ENCODE measurements at regions not wholly inside any gene's neighbourhood (a gene's known extent, or its start where the extent isn't known, plus 50 kb on each side); places are given as distances from the start of the nearest gene placed in this dataset.
"Not testable (repeated sequence)": the region's sequence is repeated elsewhere in the genome, so short reads cannot be mapped to it uniquely, and the experiment has no call there.

DNA sequence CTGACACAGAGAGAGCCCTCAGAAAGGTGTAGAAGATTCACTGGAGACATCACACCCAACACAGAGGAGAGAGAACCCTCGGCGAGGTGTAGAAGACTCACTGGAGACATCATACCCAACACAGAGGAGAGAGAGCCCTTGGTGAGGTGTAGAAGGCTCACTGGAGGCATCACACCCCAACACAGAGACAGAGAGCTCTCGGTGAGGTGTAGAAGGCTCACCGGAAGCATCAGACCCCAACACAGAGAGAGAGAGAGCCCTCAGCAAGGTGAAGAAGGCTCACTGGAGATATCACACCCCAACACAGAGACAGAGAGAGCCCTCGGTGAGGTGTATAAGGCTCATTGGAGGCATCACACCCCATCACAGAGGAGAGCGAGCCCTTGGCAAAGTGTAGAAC lies 826.5 kb downstream of the UQCRFS1 start:
- no peak for DNase-seq (ENCODE audit: low read depth in 2 of 2)

DNA sequence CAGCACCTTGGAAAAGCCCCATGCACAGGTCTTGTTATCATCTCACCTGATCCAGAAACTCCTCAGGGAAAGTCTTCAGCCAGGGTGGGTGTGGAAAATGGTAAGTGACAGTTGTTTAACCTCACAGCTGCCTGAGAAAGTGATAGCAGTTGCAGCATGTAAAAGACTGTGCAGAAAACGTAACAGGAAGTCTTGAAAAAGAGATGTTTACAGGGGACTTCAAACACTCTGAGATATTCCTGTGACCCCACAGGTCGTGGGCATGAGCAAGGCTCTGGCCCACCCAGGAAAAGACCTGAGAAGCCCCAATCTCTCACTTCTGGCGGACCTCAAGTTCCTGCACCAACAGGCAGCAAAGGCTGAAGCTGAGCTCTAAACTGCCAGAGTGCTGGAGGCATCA lies 826.9 kb downstream of the UQCRFS1 start:
- no peak for DNase-seq (ENCODE audit: low read depth in 2 of 2)

DNA sequence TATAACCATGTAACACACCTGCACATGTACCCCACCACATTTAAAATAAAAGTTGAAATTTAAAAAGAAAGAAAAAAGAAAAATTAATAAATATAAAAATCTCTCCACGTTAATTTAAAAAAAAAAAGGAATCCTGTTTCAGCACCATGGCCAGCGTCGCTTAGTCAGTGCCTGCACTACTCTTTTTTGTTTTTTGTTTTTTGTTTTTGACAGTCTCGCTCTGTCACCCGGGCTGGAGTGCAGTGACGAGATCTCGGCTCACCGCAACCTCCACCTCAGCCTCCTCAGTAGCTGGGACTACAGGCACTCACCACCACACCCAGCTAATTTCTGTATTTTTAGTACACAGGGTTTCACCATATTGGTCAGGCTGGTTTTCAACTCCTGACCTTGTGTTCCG lies 835.9 kb downstream of the UQCRFS1 start:
- no peak for DNase-seq (ENCODE audit: low read depth in 2 of 2)

DNA sequence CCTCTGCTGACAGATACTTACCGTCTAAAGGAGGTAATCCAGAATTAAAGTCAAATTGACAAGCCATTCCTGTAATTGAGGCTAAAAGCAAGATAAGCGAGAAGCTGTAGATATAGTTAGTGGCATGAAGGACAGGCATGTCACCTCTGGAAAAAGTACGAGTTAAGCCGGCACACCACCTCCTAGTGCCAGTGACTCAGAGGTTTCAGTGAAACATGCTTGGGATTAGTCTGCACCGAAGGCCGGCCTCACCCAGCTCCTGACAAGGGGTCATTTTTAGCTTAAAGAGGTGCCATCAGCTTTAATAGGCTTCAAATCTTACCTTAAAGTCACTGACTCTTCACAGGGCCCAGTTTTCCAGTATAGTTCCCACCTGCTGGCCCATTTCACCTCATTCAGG lies 838.0 kb downstream of the UQCRFS1 start:
- no peak for DNase-seq (ENCODE audit: low read depth in 2 of 2)

DNA sequence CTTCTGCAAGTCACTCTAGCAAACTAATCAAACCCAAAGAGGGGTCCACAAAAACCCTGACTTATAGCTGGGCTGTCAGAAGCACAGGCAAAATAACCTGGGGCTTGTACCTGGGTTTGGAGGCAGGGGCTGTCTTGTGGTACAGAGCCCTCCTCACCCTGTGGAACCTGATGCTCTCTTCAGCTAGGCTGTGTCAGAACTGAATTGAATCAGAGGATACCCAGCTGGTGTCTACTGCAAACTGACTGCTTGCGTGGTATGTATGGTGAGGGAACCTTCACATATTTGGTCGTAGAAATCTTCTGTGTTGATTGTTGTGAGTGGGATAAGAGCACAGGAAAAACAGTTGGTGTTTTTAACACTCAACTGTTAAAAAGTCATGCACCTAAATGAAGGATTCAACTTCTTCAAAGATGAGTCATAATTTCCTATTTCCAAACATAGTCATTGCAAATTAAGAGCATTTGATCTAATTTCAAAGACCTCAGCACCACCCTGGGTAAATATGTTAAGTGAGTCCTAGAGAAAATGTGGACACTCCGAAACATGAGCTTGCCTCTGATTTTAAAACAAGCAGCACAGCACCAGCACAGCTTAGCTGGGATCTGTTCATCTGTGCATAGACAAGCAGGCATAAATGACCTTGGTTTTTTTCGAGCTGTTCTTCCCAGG lies 840.2 kb downstream of the UQCRFS1 start:
- no peak for DNase-seq (ENCODE audit: low read depth in 2 of 2)

DNA sequence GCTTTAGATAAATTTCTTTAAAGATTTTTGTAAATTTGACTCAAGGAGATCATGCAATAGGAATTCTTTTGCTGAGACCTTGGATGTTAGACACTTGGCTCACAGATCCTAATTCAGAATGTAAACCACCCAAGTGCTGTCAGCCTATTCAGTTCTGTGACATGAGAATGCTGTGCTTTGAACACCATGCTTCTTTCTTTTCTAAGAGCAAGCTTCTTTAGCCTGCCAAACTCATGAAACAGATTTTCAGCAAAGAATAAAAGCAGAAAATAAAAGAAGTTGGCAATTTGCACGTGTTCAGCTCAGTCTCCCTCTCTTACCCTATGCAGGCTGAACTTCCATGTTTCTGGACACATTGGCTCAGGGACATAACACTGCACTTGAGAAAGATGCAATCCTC lies 845.8 kb downstream of the UQCRFS1 start:
- DNase-seq (ENCODE audit: low read depth in 2 of 2): no peak

DNA sequence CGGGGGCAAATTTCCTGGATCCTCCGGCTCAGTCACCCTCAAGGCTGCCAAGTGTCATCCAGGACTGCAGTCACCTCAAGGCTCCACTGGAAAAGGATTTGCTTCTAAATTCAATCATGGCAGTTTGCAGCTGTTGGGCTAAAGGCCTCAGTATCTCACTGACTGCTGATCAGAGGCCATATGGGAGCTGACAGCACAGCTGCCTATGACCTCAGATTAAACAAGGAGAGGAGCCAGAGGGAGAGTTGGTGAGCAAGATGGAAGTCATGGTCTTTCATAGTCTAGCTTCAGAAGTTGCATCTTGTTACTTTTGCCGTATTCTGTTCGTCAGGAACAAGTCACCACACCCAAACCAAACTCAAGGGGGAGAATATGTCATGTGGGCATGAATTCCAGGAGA lies 849.7 kb downstream of the UQCRFS1 start:
- DNase-seq (ENCODE audit: low read depth in 2 of 2): no peak

DNA sequence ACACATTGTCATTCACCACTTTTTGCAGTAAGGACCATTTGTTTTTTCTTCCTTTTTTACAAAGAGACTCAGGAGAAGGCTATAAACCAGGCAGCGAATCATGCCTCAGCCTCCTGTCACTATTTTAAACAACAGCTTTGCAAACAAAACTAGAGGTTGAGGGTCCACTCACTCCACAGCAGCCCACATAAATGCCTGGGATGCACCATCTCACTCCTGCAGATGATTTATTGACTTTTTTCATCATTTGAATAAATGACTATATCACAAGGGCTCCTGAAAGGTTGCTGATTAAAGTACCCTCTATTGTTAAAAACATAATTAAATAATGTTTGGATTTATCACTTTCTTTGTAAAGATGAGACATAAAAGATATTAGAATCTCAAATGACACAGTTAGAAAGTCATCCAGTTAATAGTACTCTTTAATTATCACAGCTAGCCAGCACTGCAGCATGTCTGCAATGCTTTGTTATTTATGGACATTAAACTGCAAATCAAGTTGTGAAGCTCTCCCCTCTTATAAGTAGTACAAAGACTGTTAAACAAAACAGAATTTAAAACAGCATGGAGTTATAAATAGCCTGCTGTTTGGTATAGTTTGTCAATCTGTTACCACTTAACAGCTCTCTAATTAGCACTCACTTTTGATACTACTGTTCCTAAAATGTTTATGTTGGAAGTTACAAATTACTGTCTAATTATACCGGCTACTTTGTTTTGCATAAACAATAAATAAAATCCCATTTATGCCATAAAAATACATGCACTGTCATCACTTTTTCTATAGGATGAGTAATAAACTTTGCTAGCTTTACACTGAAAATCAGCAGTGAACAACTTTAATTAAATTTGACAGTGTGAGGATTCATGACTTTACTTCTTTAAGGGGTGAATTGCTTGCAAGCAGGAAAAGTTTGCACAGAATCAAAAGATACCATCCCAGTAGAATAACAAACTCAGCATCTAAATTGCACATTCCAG lies 853.2 kb downstream of the UQCRFS1 start:
- DNase-seq (ENCODE audit: low read depth in 2 of 2): no peak

DNA sequence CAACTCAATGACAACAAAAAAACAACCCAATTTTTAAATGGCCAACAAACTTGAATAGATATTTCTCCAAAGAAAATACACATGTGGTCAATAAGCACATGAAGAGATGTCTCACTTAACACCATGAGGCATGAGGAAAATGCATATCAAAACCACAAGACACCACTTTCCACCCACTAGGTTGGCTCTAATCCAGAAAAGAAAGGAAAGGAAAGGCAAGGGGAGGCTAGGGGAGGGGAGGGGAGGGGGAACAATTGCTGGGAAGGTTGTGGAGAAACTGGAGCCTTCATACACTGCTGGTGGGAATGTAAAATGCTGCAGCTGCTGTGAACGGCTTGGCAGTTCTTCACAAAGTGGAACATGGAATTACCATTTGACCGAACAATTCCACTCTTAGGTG lies 854.3 kb downstream of the UQCRFS1 start:
- no peak for DNase-seq (ENCODE audit: low read depth in 2 of 2)

DNA sequence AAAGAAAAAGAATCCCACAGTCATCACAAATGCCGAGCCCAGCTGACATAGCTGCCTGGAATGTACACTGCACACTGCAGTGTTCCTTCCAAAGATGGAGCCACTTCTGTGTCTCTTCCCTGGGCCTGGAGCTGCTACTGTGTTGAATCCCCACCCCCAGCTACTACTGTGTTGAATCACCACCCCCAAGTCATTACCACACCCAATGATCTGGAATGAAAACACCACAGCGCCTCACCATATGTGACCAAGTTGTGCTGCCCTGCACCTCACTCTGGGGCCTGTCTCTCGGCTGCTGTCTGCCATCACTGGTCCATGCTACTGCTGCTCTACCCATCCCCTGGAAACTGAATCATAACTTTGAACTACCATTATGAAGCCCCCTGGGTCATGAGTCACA lies 861.2 kb downstream of the UQCRFS1 start:
- DNase-seq (ENCODE audit: low read depth in 2 of 2): no peak

DNA sequence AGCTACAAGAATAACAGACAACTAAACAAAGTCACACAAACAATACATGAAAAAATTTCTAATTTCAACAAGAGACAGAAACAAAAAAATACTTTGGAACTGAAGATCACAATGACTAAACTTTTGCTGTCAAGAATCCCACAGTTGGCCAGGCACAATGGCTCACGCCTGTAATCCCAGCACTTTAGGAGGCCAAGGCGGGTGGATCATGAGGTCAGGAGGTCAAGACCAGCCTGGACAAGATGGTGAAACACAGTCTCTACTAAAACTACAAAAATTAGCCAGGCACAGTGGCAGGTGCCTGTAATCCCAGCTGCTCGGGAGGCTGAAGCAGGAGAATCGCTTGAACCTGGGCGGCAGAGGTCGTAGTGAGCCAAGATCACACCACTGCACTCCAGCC lies 861.6 kb downstream of the UQCRFS1 start:
- DNase-seq (ENCODE audit: low read depth in 2 of 2): not testable (repeated sequence)

DNA sequence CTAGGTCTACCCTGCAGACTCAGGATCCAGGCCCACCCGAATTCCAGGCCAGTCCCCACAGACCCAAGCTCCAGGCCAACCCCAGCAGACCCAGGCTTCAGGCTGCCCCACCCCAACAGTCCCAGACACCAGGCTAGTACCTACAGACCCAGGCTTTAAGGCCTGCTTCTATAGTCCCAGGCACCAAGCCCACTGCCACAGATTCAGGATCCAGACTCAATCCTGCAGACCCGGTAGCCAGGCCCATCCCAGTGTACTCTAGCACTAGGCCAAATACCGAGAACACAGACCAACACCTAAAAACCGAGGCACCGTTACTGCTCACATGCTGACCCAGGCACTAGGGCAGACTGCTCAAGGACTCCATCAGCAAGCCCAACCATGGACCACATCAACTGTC lies 862.3 kb downstream of the UQCRFS1 start:
- no peak for DNase-seq (ENCODE audit: low read depth in 2 of 2)

DNA sequence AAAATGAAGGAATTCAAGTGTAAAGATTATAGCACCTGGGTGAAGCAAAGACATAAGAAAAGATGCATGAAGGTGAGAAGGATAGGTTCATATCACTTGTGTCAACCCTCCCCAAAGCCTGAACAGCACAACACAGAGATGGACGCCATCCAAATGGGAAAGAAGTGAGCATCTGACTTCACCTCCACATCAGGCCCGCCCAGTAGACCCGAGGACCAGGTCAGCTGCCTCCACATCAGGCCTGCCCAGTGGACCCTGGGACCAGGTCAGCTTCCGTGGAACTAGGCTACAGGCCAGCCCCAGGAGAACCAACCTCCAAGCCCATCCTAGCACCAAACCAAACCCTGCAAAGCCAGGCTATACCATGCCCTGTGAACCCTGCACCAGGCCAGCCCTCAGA lies 862.9 kb downstream of the UQCRFS1 start:
- no peak for DNase-seq (ENCODE audit: low read depth in 2 of 2)

DNA sequence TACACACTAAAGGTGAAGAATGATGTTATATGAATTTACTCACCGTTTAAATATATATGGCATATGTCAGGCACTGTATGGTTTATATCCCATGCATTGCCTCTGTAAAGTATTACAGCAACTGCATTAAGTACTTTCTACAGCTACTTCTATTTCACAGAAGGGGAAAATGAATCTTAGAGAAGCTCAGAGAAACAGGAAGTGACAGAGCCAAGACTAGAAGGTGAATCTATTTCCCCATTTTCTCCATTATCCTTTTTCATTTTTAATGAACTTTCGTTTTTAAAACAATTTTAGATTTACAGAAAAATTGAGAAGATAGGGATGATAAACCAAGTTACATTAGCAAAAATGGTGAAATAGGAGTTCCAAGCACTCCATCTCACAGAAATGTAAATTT lies 863.3 kb downstream of the UQCRFS1 start:
- DNase-seq (ENCODE audit: low read depth in 2 of 2): no peak

DNA sequence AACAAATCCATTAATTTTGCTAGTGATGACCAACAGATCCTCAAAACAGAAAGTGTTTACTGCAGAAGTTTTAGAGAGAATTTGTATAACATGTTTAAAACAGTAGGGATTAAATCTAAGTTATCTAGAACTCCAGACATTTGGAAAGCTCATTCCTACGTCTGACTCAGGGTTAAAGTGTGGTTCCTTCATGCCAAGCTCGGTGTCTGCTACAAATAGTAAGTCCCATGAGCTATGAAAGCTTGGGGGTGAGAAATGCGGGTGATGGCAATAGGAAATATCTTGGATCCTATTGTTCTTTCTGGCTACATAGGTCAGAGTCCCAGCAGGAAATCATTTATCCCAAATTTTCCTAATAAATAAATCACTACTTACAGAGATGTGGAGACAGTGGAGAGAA lies 867.1 kb downstream of the UQCRFS1 start:
- no peak for DNase-seq (ENCODE audit: low read depth in 2 of 2)

DNA sequence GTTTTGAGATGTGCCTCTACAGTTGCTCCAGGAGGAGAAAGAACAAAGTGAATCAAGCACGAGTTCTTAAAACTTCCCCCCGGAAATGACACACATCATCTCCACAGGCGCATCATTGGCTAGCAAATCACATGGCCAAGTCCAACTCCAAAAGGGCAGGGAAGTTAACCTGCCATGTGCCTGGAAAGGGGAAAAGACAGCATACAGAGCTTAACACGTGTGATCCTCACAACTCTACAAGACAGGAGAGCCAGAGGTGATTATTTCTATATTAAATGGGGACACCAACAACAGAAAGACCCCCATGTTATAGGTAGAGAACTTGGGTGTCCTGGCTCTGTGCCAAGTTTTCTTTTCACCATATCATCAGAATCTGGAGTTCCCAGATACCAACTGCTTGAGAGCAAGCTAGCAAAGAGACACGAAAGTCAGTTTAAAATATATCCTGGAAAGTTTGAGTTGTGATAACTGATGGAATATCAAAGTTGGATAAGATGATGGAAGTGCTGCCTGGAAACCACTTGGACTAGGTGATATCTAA lies 871.1 kb downstream of the UQCRFS1 start:
- DNase-seq (ENCODE audit: low read depth in 2 of 2): no peak

DNA sequence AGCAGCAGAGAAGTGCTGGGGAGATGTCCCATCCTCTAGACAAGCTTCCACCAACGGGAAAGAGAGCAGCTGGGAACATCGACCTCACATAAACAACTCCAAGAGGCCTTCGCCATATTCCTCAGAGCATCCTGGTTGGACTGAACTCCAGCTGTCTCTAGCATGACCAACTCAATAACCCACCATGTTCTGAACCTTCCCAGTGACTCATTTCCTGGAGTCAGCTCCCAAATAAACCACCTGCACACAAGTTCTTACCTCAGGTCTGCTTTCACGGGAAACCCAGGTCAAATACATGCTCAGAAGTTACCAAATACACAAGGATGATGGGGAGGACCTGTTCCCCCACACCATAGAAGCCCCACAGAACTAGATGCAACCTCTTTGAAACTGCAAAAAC lies 878.5 kb downstream of the UQCRFS1 start:
- no peak for DNase-seq (ENCODE audit: low read depth in 2 of 2)

DNA sequence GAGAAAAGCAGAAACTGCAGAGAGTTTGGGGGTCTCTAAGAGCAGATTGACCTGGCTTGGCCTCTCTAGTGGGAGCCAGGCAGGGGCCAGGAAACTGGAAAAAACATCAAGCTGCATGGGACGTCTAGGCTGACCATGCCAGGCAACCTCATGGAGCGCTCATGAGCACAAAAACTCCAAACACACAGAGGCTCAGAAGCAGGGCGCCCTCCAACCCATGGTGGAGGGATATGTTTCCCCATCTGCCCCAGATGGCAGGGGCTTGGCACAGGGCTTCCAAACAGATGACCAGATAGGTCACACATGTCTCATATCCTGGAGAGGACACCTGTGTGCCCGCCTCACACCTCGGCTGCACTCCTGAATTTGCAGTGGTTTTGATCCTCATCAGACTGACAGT lies 879.0 kb downstream of the UQCRFS1 start:
- no peak for DNase-seq (ENCODE audit: low read depth in 2 of 2)

DNA sequence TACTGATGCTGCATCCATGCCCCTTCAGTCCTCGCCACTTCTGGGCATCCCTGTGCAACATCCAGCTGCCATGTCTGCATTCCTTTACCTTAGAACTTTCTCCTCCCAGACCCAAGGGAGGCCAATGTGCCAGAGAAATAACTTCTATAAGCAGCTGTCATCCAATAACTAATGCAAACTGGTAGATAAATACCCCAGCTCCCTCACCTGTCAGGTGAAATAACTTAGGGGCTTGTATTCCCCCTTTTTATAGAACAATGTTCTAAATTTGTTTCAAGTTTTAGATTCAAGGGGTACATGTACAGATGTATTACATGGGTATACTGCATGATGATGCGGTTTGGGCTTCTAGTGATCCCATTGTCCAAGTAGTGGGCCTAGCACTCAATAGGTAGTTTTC lies 880.1 kb downstream of the UQCRFS1 start:
- DNase-seq (ENCODE audit: low read depth in 2 of 2): no peak

DNA sequence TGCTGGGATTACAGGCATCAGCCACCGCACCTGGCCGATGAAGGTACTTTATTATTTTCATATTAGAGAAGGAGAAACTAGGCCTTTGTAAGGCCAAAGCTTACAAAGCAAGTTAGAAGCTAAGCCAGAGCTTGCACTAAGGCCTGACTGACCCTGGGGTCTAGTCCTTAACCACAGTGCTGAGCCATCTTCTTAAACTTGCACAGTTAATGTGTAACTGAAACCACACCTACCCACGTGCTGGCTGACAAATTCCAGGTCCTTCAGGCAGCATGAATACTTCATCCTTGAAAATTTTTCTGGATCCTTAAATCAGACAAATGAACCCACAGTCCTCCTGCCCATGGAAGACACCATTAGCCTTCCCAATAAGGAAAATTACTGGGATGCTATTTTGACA lies 880.6 kb downstream of the UQCRFS1 start:
- DNase-seq (ENCODE audit: low read depth in 2 of 2): no peak

DNA sequence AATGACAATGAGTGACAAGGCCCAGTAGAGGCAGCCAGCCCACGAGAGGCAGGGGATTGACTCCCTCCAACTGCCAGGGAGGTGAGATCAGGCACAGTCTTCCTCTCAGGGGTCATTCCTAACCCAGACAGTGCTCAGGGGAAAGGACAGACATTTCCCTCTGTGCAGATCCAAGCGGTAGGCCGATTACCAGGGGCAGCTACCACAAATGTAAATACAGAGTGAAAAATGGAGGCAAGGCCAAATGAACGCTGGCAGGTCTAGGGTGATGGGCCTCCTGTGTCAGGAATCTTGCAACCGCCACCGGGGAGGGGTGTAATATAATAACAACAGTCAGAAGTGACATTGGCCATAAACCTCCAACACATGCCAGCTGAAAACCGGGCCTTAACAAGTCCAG lies 881.4 kb downstream of the UQCRFS1 start:
- no peak for DNase-seq (ENCODE audit: low read depth in 2 of 2)

DNA sequence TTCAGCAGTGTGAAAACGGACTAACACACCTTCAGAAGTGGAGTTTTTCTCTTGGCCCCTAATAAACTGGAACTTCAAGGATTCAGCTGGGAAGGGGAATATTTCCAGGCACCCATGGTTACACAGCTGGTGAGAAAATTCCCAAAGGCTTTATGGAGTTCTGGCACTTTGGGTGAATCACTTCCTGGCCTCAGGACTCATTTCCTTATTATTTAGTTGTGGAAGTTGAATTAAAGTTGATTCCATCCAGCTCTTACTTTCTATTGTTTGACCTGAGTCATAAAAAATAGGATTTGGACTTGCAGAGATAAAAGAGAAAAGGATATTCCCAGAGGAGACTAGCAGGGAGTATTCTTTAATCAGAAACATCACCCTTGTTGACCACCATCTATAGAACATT lies 882.1 kb downstream of the UQCRFS1 start:
- no peak for DNase-seq (ENCODE audit: low read depth in 2 of 2)

DNA sequence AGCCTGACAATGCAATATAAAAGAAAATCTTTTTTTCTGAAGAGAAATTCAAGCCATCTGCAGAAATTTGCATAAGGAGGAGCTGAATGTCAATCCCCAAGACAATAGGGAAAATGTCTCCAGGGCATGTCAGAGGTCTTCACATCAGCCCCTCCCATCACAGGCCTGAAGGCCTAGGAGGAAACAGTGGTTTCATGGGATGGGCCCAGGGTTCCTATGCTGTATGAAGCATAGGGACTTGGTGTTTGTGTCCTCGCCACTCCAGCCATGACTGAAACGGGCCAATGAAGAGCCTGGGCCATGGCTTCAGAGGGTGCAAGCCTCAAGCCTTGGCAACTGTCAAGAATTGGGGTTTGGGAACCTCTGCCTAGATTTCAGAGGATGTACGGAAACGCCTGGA lies 883.5 kb downstream of the UQCRFS1 start:
- DNase-seq (ENCODE audit: low read depth in 2 of 2): no peak

Measured in stimulated activated CD8-positive, alpha-beta memory T cell treated with anti-CD3 and anti-CD28 coated beads, Interleukin-7, amount 100 ng/mL, for 4 hours (primary cell).